GM12878 (cell line): ENCODE measurements at regions not wholly inside any gene's neighbourhood (a gene's known extent, or its start where the extent isn't known, plus 50 kb on each side); places are given as distances from the start of the nearest gene placed in this dataset.

Source experiments
- ATAC-seq: fragments of 200-7000 bp; cut with Tn5 transposase; 3 replicates; pipeline ENCODE4 v1.9.1; 2020; ENCODE audit warnings: mild to moderate bottlenecking, moderate library complexity
- BruUV-seq: library from RNA; stranded (reverse); fragments of 400-500 nt; replicated peaks from 2 replicates; lab custom pipeline; 2021; lab: Mats Ljungman, UMichigan
- CTCF ChIA-PET: fragments of 300-600 bp; sonication (Branson Sonifier 250); formaldehyde crosslinking; extraction: SDS; loops from one replicate; lab custom pipeline; 2021; ENCODE audit warnings: inconsistent platforms; lab: Yijun Ruan, JAX
- POLR2A ChIA-PET: fragments of 350-600 bp; formaldehyde crosslinking; extraction: SDS; loops from one replicate; lab custom pipeline; 2021; ENCODE audit warnings: inconsistent platforms; lab: Charles Lee
- RAD21 ChIA-PET: fragments of 300-600 bp; sonication (Branson Sonifier 250); formaldehyde crosslinking; loops from one replicate; lab custom pipeline; 2023; ENCODE audit warnings: antibody characterized with exemption; ENCODE audit not compliant: unreplicated experiment; lab: Charles Lee
- SMC1A ChIA-PET: fragments of 300-600 bp; sonication (Branson Sonifier 250); formaldehyde crosslinking; loops from one replicate; lab custom pipeline; 2023; ENCODE audit not compliant: unreplicated experiment, uncharacterized antibody; lab: Charles Lee
- DNase-seq: peaks from one replicate; pipeline ENCODE4 v3.0.0-alpha.2; 2011; ENCODE audit warnings: low read depth, low spot score
- FAIRE-seq: peaks from 3 replicates; lab custom pipeline; 2011; peaks lifted over from hg19 to GRCh38; lab: Jason Lieb, UNC
- H2AFZ ChIP-seq: 2 replicates; pipeline ENCODE4 v1.6.0; 2011; ENCODE audit warnings: low read depth, low read length, control low read depth; ENCODE audit not compliant: control insufficient read depth
- H3K27ac ChIP-seq: 2 replicates; pipeline ENCODE4 v1.5.1; 2011; ENCODE audit warnings: control low read depth; ENCODE audit not compliant: control insufficient read depth, insufficient read depth
- H3K27me3 ChIP-seq, 2 experiments: replicated peaks in 1 of 2; 2 replicates each; pipeline versions ENCODE4 v1.6.0 to v1.6.1; 2011; ENCODE audit warnings: low read length in 1 of 2; ENCODE audit not compliant: control insufficient read depth in 2 of 2, insufficient read depth in 2 of 2
- H3K36me3 ChIP-seq, 2 experiments: 2 replicates each; pipeline ENCODE4 v1.5.1; 2011; ENCODE audit warnings: low read length in 1 of 2; ENCODE audit not compliant: control insufficient read depth in 2 of 2, insufficient read depth in 2 of 2
- H3K4me1 ChIP-seq: 2 replicates; pipeline ENCODE4 v1.6.1; 2011; ENCODE audit warnings: mild to moderate bottlenecking, low read length, moderate library complexity, mixed read lengths; ENCODE audit not compliant: control insufficient read depth, insufficient read depth
- H3K4me2 ChIP-seq: 2 replicates; pipeline ENCODE4 v1.6.0; 2011; ENCODE audit warnings: control low read depth; ENCODE audit not compliant: control insufficient read depth, insufficient read depth
- H3K4me3 ChIP-seq: fragments of 200-600 bp; sonication (generic); 2 replicates; pipeline ENCODE4 v1.5.1; 2016
- H3K79me2 ChIP-seq: 2 replicates; pipeline ENCODE4 v1.6.0; 2011; ENCODE audit warnings: low read length; ENCODE audit not compliant: control insufficient read depth, insufficient read depth
- H3K9ac ChIP-seq: 2 replicates; pipeline ENCODE4 v1.8.0; 2011; ENCODE audit warnings: low read length, control low read depth, mixed read lengths; ENCODE audit not compliant: control insufficient read depth, insufficient read depth
- H3K9me3 ChIP-seq: replicated peaks from 3 replicates; pipeline ENCODE4 v1.5.1; 2011; ENCODE audit warnings: mild to moderate bottlenecking, low read length; ENCODE audit not compliant: control insufficient read depth, insufficient read depth
- H4K20me1 ChIP-seq: 2 replicates; pipeline ENCODE4 v1.6.0; 2011; ENCODE audit not compliant: control insufficient read depth, insufficient read depth
- CHD1 ChIP-seq: IDR thresholded peaks from 2 replicates; pipeline ENCODE4 v1.6.1; 2012; ENCODE audit warnings: low read depth, low read length, improper control_type of control experiment
- CREM ChIP-seq: IDR thresholded peaks from 2 replicates; pipeline ENCODE4 v1.6.1; 2014; ENCODE audit warnings: antibody characterized with exemption, low read depth
- HCFC1 ChIP-seq: fragments of 150-350 bp; IDR thresholded peaks from 2 replicates; pipeline ENCODE4 v1.6.1; 2014; ENCODE audit warnings: low read length
- HSF1 ChIP-seq: fragments of 150-350 bp; IDR thresholded peaks from 2 replicates; pipeline ENCODE4 v1.6.1; 2014; ENCODE audit warnings: mild to moderate bottlenecking, low read depth, low read length
- IKZF1 ChIP-seq: fragments of 450-650 bp; conservative IDR thresholded peaks from 2 replicates; pipeline ENCODE4 v1.6.1; 2017; ENCODE audit warnings: antibody characterized with exemption, mild to moderate bottlenecking
- IRF5 ChIP-seq: fragments of 450-650 bp; IDR thresholded peaks from 2 replicates; pipeline ENCODE4 v1.6.1; 2017; ENCODE audit warnings: borderline replicate concordance
- KAT2A ChIP-seq: conservative IDR thresholded peaks from 2 replicates; pipeline ENCODE4 v1.6.1; 2011; ENCODE audit warnings: low read depth, low read length; ENCODE audit not compliant: control insufficient read depth
- MXI1 ChIP-seq: fragments of 150-350 bp; IDR thresholded peaks from 2 replicates; pipeline ENCODE4 v1.6.1; 2011; ENCODE audit warnings: low read depth, mild to moderate bottlenecking, inconsistent platforms, low read length, improper control_type of control experiment
- SMC3 ChIP-seq: IDR thresholded peaks from 2 replicates; pipeline ENCODE4 v1.6.1; 2011; ENCODE audit warnings: low read length, improper control_type of control experiment, borderline replicate concordance
- WRNIP1 ChIP-seq: IDR thresholded peaks from 2 replicates; pipeline ENCODE4 v1.6.1; 2011; ENCODE audit warnings: low read depth, low read length, improper control_type of control experiment, borderline replicate concordance
- ZNF274 ChIP-seq: IDR thresholded peaks from one replicate; pipeline ENCODE4 v1.8.0; 2011; ENCODE audit not compliant: insufficient read length, insufficient read depth
- WGBS: methylation state at CpG from one replicate; pipeline ENCODE4 v1.1.6; 2016; ENCODE audit warnings: low lambda C conversion rate; ENCODE audit not compliant: insufficient replicate concordance, insufficient coverage; ENCODE audit errors: missing lambda C conversion rate; 5-methylcytosine and 5-hydroxymethylcytosine counted together
- in situ Hi-C: fragments of 300-500 bp; cut with MboI; formaldehyde crosslinking; loops from 9 replicates; pipeline ENCODE4 v1.14.3; 2018; ENCODE audit warnings: mixed read lengths
- intact Hi-C: fragments of 100-400 bp; cut with micrococcal nuclease; formaldehyde crosslinking; loops from one replicate; pipeline ENCODE4 v1.14.2; 2022; ENCODE audit not compliant: unreplicated experiment

DNA sequence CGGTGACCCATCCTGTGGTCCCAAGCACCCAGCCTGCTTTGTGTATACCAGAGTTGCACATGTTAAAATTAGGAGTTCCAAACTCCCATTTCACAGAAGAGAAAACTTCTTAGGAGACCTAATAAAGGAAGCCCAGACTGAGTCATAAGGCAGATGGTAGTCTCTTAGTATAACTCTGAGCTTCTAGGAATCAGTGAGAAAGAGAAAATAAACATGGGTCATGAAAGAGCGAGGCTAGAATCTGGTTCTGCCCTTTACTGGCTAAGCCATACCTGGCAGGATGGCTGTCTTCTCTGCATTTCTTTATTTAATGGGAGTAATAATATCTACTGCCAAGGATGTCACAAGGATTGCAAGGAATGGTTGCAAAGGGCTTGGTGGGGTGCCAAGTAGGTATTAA, 101.2 kb upstream of the TRIB2 start:
- SMC1A ChIA-PET: no interaction called here
- no peak for TF ChIP-seq HSF1
- no peak for TF ChIP-seq MXI1
- no peak for TF ChIP-seq CHD1
- TF ChIP-seq CREM: no peak
- TF ChIP-seq WRNIP1: no peak
- TF ChIP-seq IKZF1: no peak
- TF ChIP-seq KAT2A: no peak
- no peak for TF ChIP-seq ZNF274
- no peak for TF ChIP-seq SMC3
- no peak for TF ChIP-seq HCFC1
- no peak for TF ChIP-seq IRF5
- FAIRE-seq (no peak), ATAC-seq (no peak), DNase-seq (no peak)
- intact Hi-C loops: no loop called here
- H4K20me1 ChIP-seq: no peaks in the 10 kb centered on the region
- RAD21 ChIA-PET: no interaction called here
- BruUV-seq: no TSS peak
- 47% methylated on average over 2 of the region's 2 CpGs for WGBS
- no peak overlapping the region for H3K27ac ChIP-seq
- H3K9ac ChIP-seq: no peak overlapping the region
- 0 out of 4 replicates have a peak, but pooled peaks cover 0 to 2% of the 10 kb centered on the region in 2 experiments for H3K27me3 ChIP-seq
- H3K4me1 ChIP-seq: no peaks in the 10 kb centered on the region
- no peaks in the 10 kb centered on the region for H3K36me3 ChIP-seq
- H3K79me2 ChIP-seq: no peaks in the 10 kb centered on the region
- POLR2A ChIA-PET: no interaction called here
- H3K4me3 ChIP-seq: no peak overlapping the region
- H2AFZ ChIP-seq: no peak overlapping the region
- in situ Hi-C loops: no loop called here
- CTCF ChIA-PET: no interaction called here
- H3K9me3 ChIP-seq: no peaks in the 10 kb centered on the region
- no peak overlapping the region for H3K4me2 ChIP-seq
